HEK293T (cell line): ENCODE measurements at regions not wholly inside any gene's neighbourhood (a gene's known extent, or its start where the extent isn't known, plus 50 kb on each side); places are given as distances from the start of the nearest gene placed in this dataset.

Source experiments
- CTCF ChIA-PET: fragments of 350-600 bp; formaldehyde crosslinking; extraction: SDS; loops from one replicate; lab custom pipeline; 2021; ENCODE audit warnings: antibody characterized with exemption, inconsistent platforms; lab: Yijun Ruan, JAX
- POLR2A ChIA-PET: fragments of 350-600 bp; formaldehyde crosslinking; extraction: SDS; loops from one replicate; lab custom pipeline; 2020; ENCODE audit warnings: antibody characterized with exemption, inconsistent platforms; lab: Yijun Ruan, JAX
- DNase-seq: peaks from one replicate; pipeline ENCODE4 v3.0.0; 2012; ENCODE audit warnings: mixed read lengths; ENCODE audit errors: extremely low spot score
- ARNT ChIP-seq: fragments of 450-650 bp; IDR thresholded peaks from 2 replicates; pipeline ENCODE4 v1.6.1; 2017; ENCODE audit warnings: mild to moderate bottlenecking
- BHLHE40 ChIP-seq: fragments of 450-650 bp; IDR thresholded peaks from 2 replicates; pipeline ENCODE4 v1.6.1; 2016; ENCODE audit warnings: mild to moderate bottlenecking, moderate library complexity, borderline replicate concordance
- CTBP1 ChIP-seq: fragments of 450-650 bp; IDR thresholded peaks from 2 replicates; pipeline ENCODE4 v1.6.1; 2016; ENCODE audit warnings: borderline replicate concordance
- ELF4 ChIP-seq: fragments of 450-650 bp; IDR thresholded peaks from 2 replicates; pipeline ENCODE4 v1.6.1; 2017; ENCODE audit warnings: antibody characterized with exemption
- FOXA1 ChIP-seq: fragments of 450-650 bp; IDR thresholded peaks from 2 replicates; pipeline ENCODE4 v1.6.1; 2016; ENCODE audit warnings: mild to moderate bottlenecking
- FOXK2 ChIP-seq: fragments of 450-650 bp; IDR thresholded peaks from 2 replicates; pipeline ENCODE4 v1.6.1; 2016; ENCODE audit warnings: mild to moderate bottlenecking
- FOXM1 ChIP-seq: fragments of 450-650 bp; IDR thresholded peaks from 2 replicates; pipeline ENCODE4 v1.6.1; 2017; ENCODE audit warnings: mild to moderate bottlenecking, borderline replicate concordance
- HDGF ChIP-seq: fragments of 450-650 bp; IDR thresholded peaks from 2 replicates; pipeline ENCODE4 v1.6.1; 2017; ENCODE audit warnings: antibody characterized with exemption, borderline replicate concordance
- L3MBTL2 ChIP-seq: fragments of 450-650 bp; conservative IDR thresholded peaks from 2 replicates; pipeline ENCODE4 v1.6.1; 2016; ENCODE audit warnings: mild to moderate bottlenecking
- LEF1 ChIP-seq: fragments of 450-650 bp; IDR thresholded peaks from 2 replicates; pipeline ENCODE4 v1.6.1; 2017; ENCODE audit warnings: mild to moderate bottlenecking, borderline replicate concordance
- NFRKB ChIP-seq: fragments of 450-650 bp; IDR thresholded peaks from 2 replicates; pipeline ENCODE4 v1.6.1; 2016; ENCODE audit warnings: mild to moderate bottlenecking, moderate library complexity
- PKNOX1 ChIP-seq: fragments of 450-650 bp; IDR thresholded peaks from 2 replicates; pipeline ENCODE4 v1.6.1; 2016
- SP1 ChIP-seq: fragments of 450-650 bp; IDR thresholded peaks from 2 replicates; pipeline ENCODE4 v1.6.1; 2017
- SUZ12 ChIP-seq: fragments of 450-650 bp; IDR thresholded peaks from 2 replicates; pipeline ENCODE4 v1.6.1; 2016; ENCODE audit warnings: mild to moderate bottlenecking
- TARDBP ChIP-seq: fragments of 450-650 bp; IDR thresholded peaks from 2 replicates; pipeline ENCODE4 v1.6.1; 2016
- ZNF384 ChIP-seq: fragments of 450-650 bp; IDR thresholded peaks from 2 replicates; pipeline ENCODE4 v1.6.1; 2016

GRCh38 chr10:28959850-28960501 is 282.7 kb downstream of the BAMBI start:
- ChIA-PET CTCF (interaction anchor here (1.1 kb wide), 1 partner anchor 10 kb away, joined by 5 read pairs; no protein-coding TSS in a partner anchor), POLR2A (no interaction called here)
- TF ChIP-seq CTBP1 = no peak
- no peak for TF ChIP-seq BHLHE40
- no peak for TF ChIP-seq TARDBP
- DNase-seq = no peak

GRCh38 chr10:28962768-28963167 is 285.4 kb downstream of the BAMBI start:
- ChIA-PET CTCF (interaction anchor here (0.7 kb wide), 1 partner anchor 23 kb away, joined by 5 read pairs; no protein-coding TSS in a partner anchor), POLR2A (no interaction called here)
- no peak for DNase-seq
- TF ChIP-seq HDGF = no peak
- no peak for TF ChIP-seq ZNF384
- TF ChIP-seq ARNT = no peak
- TF ChIP-seq NFRKB = no peak
- TF ChIP-seq ELF4 = no peak
- no peak for TF ChIP-seq PKNOX1
- TF ChIP-seq SUZ12 = no peak
- no peak for TF ChIP-seq LEF1
- no peak for TF ChIP-seq FOXA1
- no peak for TF ChIP-seq TARDBP
- no peak for TF ChIP-seq BHLHE40
- no peak for TF ChIP-seq FOXK2
- TF ChIP-seq FOXM1 = no peak
- no peak for TF ChIP-seq CTBP1
- TF ChIP-seq L3MBTL2 = no peak
- no peak for TF ChIP-seq SP1

- POLR2A ChIA-PET = no interaction called here
- TF ChIP-seq SUZ12 = no peak
- TF ChIP-seq HDGF = no peak
- TF ChIP-seq TARDBP = no peak
- CTCF ChIA-PET = interaction anchor here (0.6 to 0.7 kb wide), 2 partner anchors 24 to 28 kb away, joined by 3 to 5 read pairs; no protein-coding TSS in a partner anchor
- no peak for DNase-seq
These were observed 286.4 kb downstream of the BAMBI start for GRCh38 chr10:28963539-28964221.

GRCh38 chr10:28965937-28966336 is 288.6 kb downstream of the BAMBI start:
- no peak for DNase-seq
- ChIA-PET POLR2A (no interaction called here), CTCF (no interaction called here)
- TF ChIP-seq TARDBP (no peak), FOXK2 (no peak), ELF4 (no peak), PKNOX1 (no peak), ZNF384 (no peak), FOXM1 (no peak), CTBP1 (no peak), FOXA1 (no peak), SP1 (no peak), HDGF (no peak), BHLHE40 (no peak)

- TF ChIP-seq SP1 (no peak), TARDBP (no peak), PKNOX1 (no peak), NFRKB (no peak), FOXA1 (no peak), ELF4 (no peak), SUZ12 (no peak), FOXK2 (no peak), ZNF384 (no peak), CTBP1 (no peak), L3MBTL2 (no peak), BHLHE40 (no peak), ARNT (no peak), LEF1 (no peak), HDGF (no peak), FOXM1 (no peak)
- CTCF ChIA-PET = no interaction called here
- DNase-seq = no peak
- POLR2A ChIA-PET = no interaction called here
These were observed 289.7 kb downstream of the BAMBI start for GRCh38 chr10:28967031-28967430.

GRCh38 chr10:28969413-28969812 is 292.1 kb downstream of the BAMBI start:
- no peak for TF ChIP-seq SP1
- no peak for TF ChIP-seq HDGF
- no peak for TF ChIP-seq NFRKB
- TF ChIP-seq FOXK2 = no peak
- TF ChIP-seq TARDBP = no peak
- no peak for TF ChIP-seq LEF1
- TF ChIP-seq ELF4 = no peak
- no peak for TF ChIP-seq FOXA1
- no peak for TF ChIP-seq FOXM1
- no peak for TF ChIP-seq SUZ12
- TF ChIP-seq BHLHE40 = no peak
- CTCF ChIA-PET = interaction anchor here (1.6 kb wide), 1 partner anchor 9 kb away, joined by 5 read pairs; no protein-coding TSS in a partner anchor

More at GRCh38 chr10:28969413-28969812, 292.1 kb downstream of the BAMBI start:
- POLR2A ChIA-PET = interaction anchor here (1.4 kb wide), 1 partner anchor 301 kb away, joined by 5 read pairs; no protein-coding TSS in a partner anchor
- no peak for DNase-seq
